ENCODE measurements at regions not wholly inside any gene's neighbourhood (a gene's known extent, or its start where the extent isn't known, plus 50 kb on each side); places are given as distances from the start of the nearest gene placed in this dataset.

DNA sequence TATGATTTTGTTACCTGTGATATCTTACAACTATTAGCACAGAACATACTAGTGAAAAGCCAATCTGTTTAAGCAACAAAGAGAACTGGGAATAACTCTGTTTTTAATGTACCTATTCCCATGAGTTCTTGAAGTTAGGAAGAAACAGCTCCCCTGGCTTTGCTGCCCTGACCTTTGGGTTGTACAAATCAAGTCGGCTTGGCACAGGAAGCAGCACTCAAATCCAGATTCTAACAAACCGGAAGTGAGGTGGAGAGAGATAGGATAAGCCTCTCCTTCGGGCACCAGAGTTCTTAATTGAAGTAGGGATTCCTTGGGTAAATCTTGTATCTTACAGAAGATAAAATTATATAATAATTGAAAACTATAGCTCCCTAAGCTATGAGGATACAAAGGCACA, 144.8 kb upstream of the CPEB2 start:
- no peak for TF ChIP-seq POLR2A (IDR thresholded peaks at IDR 0.05)
- TF ChIP-seq, protein P1, sequence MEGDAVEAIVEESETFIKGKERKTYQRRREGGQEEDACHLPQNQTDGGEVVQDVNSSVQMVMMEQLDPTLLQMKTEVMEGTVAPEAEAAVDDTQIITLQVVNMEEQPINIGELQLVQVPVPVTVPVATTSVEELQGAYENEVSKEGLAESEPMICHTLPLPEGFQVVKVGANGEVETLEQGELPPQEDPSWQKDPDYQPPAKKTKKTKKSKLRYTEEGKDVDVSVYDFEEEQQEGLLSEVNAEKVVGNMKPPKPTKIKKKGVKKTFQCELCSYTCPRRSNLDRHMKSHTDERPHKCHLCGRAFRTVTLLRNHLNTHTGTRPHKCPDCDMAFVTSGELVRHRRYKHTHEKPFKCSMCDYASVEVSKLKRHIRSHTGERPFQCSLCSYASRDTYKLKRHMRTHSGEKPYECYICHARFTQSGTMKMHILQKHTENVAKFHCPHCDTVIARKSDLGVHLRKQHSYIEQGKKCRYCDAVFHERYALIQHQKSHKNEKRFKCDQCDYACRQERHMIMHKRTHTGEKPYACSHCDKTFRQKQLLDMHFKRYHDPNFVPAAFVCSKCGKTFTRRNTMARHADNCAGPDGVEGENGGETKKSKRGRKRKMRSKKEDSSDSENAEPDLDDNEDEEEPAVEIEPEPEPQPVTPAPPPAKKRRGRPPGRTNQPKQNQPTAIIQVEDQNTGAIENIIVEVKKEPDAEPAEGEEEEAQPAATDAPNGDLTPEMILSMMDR (IDR thresholded peaks at IDR 0.05 in 4 of 5, conservative IDR thresholded peaks at IDR 0.05 in 1 of 5), result no peak

Data from gastrocnemius medialis (tissue), 4 donors.